Spleen (tissue), 11 donors: ENCODE measurements at regions not wholly inside any gene's neighbourhood (a gene's known extent, or its start where the extent isn't known, plus 50 kb on each side); places are given as distances from the start of the nearest gene placed in this dataset.

Source experiments
- DNase-seq: peaks from one replicate; pipeline ENCODE4 v3.0.0-alpha.2; 2020
- H3K27ac ChIP-seq, 8 donors: fragments of 200-600 bp; sonication (generic) in 7 of 8; 1 replicate in 4 of 8; 2 replicates in 4 of 8; pipeline versions ENCODE4 v1.5.0 to v1.8.0; 2016 to 2021; ENCODE audit warnings: inconsistent platforms in 4 of 8, mild to moderate bottlenecking in 4 of 8, moderate library complexity in 1 of 8
- H3K27me3 ChIP-seq, 7 donors: fragments of 200-600 bp; sonication (generic) in 6 of 7; replicated peaks in 1 of 7; 1 replicate in 4 of 7; 2 replicates in 3 of 7; pipeline versions ENCODE4 v1.5.0 to v1.8.0; 2016 to 2021; ENCODE audit warnings: inconsistent platforms in 3 of 7, mild to moderate bottlenecking in 1 of 7
- H3K36me3 ChIP-seq, 6 donors: fragments of 200-600 bp; sonication (generic) in 5 of 6; 1 replicate in 4 of 6; 2 replicates in 2 of 6; pipeline versions ENCODE4 v1.5.0 to v1.8.0; 2016 to 2021; ENCODE audit warnings: inconsistent platforms in 2 of 6
- H3K4me1 ChIP-seq, 6 donors: fragments of 200-600 bp; sonication (generic) in 5 of 6; 1 replicate in 3 of 6; 2 replicates in 3 of 6; pipeline versions ENCODE4 v1.5.0 to v1.8.0; 2016 to 2021; ENCODE audit warnings: inconsistent platforms in 3 of 6
- H3K4me3 ChIP-seq, 8 donors: fragments of 200-600 bp; sonication (generic) in 7 of 8; 1 replicate in 4 of 8; 2 replicates in 4 of 8; pipeline versions ENCODE4 v1.5.0 to v1.8.0; 2016 to 2021; ENCODE audit warnings: inconsistent platforms in 4 of 8, mild to moderate bottlenecking in 4 of 8, moderate library complexity in 2 of 8
- H3K9me3 ChIP-seq, 8 donors: fragments of 200-600 bp; sonication (generic) in 7 of 8; 1 replicate in 4 of 8; 2 replicates in 4 of 8; pipeline versions ENCODE4 v1.5.0 to v1.8.0; 2016 to 2021; ENCODE audit warnings: inconsistent platforms in 4 of 8
- POLR2A ChIP-seq, 3 donors: fragments of 450-650 bp; IDR thresholded peaks; one replicate each; pipeline ENCODE4 v1.5.1; 2017; ENCODE audit warnings: antibody characterized with exemption in 3 of 3, mild to moderate bottlenecking in 1 of 3
- POLR2AphosphoS5 ChIP-seq, 3 donors: sonication (generic); formaldehyde crosslinking; IDR thresholded peaks; one replicate each; pipeline ENCODE4 v1.5.1; 2017; ENCODE audit warnings: antibody characterized with exemption in 3 of 3
- WGBS, 5 donors: extraction: QIAGEN DNeasy Blood & Tissue Kit in 3 of 5; methylation state at CpG; one replicate each; pipeline versions ENCODE4 v1.1.5 to v1.1.7; 2013 to 2018; 5-methylcytosine and 5-hydroxymethylcytosine counted together
- intact Hi-C: fragments of 100-400 bp; cut with DNase I; formaldehyde crosslinking; loops from one replicate; pipeline ENCODE4 v1.15.0; 2023; ENCODE audit warnings: low total_unique reads
- TF ChIP-seq, protein P1 (sequence below), 11 experiments: fragments of 200-600 bp in 7 of 11; fragments of 450-650 bp in 4 of 11; sonication (generic) in 4 of 11; IDR thresholded peaks in 8 of 11; conservative IDR thresholded peaks in 3 of 11; 1 replicate in 7 of 11; 2 replicates in 4 of 11; pipeline versions ENCODE4 v1.4.0 to v1.8.0; 2016 to 2021; ENCODE audit warnings: antibody characterized with exemption in 11 of 11, inconsistent platforms in 4 of 11, mild to moderate bottlenecking in 1 of 11
- donor health status: healthy with polysubstance abuse.
- donor health status: DM: no; HTN: no; CAD: no; lungs with moderate emphysema.
- donor health status: DM: no; HTN: no; CAD: no.
- donor health status: Bipolar disorder and iron deficiency.
- donor health status: healthy.
- donor health status: DM: no; HTN: no; CAD: no.
- donor health status: DM: yes; HTN: yes; CAD: no.

DNA sequence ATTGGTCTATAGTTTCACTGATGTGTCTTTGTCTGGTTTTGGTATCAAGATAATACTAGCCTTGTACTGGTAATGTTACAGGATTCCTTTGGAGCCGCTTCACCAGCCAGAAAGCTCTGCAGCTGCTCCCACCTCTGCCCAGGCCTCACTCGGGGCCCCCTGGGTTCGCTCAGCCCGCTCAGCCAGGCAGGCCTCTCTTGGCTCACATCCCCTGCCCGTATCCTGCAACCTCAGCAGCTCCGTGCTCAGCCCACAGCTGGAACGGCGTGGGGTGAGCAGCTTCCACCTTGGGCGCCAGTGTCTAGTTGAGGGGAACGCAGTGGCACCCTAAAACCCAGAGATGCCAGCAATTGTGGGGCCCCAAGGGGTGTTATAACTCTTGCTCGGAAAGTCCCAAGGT lies 429.7 kb upstream of the ROBO2 start:
- no peaks in the 10 kb centered on the region for H3K27me3 ChIP-seq
- intact Hi-C loops = no loop called here
- 82 to 94% (median 88%) methylated on average over 5 to 11 of the region's 11 CpGs for WGBS, 5 donors
- H3K4me3 ChIP-seq = no peak overlapping the region
- no peak overlapping the region for H3K27ac ChIP-seq
- H3K36me3 ChIP-seq = no peaks in the 10 kb centered on the region
- no peak for DNase-seq
- TF ChIP-seq POLR2A (IDR thresholded peaks at IDR 0.05) (no peak), POLR2AphosphoS5 (IDR thresholded peaks at IDR 0.05) (no peak)
- TF ChIP-seq, protein P1, sequence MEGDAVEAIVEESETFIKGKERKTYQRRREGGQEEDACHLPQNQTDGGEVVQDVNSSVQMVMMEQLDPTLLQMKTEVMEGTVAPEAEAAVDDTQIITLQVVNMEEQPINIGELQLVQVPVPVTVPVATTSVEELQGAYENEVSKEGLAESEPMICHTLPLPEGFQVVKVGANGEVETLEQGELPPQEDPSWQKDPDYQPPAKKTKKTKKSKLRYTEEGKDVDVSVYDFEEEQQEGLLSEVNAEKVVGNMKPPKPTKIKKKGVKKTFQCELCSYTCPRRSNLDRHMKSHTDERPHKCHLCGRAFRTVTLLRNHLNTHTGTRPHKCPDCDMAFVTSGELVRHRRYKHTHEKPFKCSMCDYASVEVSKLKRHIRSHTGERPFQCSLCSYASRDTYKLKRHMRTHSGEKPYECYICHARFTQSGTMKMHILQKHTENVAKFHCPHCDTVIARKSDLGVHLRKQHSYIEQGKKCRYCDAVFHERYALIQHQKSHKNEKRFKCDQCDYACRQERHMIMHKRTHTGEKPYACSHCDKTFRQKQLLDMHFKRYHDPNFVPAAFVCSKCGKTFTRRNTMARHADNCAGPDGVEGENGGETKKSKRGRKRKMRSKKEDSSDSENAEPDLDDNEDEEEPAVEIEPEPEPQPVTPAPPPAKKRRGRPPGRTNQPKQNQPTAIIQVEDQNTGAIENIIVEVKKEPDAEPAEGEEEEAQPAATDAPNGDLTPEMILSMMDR (IDR thresholded peaks at IDR 0.05 in 8 of 11, conservative IDR thresholded peaks at IDR 0.05 in 3 of 11) = no peak
- peaks cover 0 to 37% (median 7%) of the 10 kb centered on the region in 8 donors for H3K9me3 ChIP-seq
- no peaks in the 10 kb centered on the region for H3K4me1 ChIP-seq

DNA sequence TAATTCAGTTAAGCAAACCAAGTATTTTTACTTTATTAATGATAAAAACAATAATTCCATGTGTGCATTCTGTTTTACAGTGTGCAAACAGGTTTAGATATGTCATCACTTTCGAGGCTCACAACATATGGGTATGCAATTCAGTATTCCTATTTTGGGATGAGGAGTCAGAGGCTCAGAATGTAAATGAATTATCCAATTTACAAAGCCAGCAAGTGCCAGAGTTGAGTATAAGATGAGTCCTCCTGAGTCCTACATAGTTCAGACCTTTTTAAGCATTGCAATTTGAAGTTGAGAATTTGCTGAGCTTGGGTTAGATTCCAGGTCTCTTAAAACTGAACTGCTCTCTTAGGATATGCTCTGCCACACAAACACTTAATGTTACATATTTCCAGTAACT lies 424.2 kb upstream of the ROBO2 start:
- intact Hi-C loops = no loop called here
- 56 to 83% (median 67%) methylated on average over 1 of the region's 1 CpG for WGBS, 5 donors

DNA sequence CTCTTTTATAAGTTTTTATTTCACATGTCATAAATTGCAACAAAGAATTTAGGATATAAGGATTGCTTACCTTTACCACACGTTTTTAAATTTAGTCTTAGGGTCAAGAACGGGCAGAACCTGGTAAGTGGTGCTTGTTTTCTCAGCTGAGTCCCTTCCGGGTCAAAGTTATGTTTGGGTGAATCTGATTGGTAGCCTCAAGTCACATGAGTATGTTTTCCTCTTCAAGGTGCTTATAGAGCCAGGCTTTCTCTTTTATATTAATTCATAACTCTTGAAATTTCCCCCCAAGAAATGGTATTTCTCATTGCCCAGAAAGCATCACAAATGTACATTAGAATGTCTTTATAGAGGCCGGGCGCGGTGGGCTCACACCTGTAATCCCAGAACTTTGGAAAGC lies 415.7 kb upstream of the ROBO2 start:
- 80 to 88% (median 82%) methylated on average over 6 of the region's 6 CpGs for WGBS, 5 donors
- intact Hi-C loops = no loop called here
- H3K4me3 ChIP-seq = no peak overlapping the region

More for the DNA sequence above, 424.2 kb upstream of the ROBO2 start:
- peaks cover 0 to 12% (median 2%) of the 10 kb centered on the region in 8 donors for H3K9me3 ChIP-seq
- H3K4me3 ChIP-seq = no peak overlapping the region
- H3K27me3 ChIP-seq = no peaks in the 10 kb centered on the region
- TF ChIP-seq, protein P1 (IDR thresholded peaks at IDR 0.05 in 8 of 11, conservative IDR thresholded peaks at IDR 0.05 in 3 of 11) = no peak
- no peaks in the 10 kb centered on the region for H3K4me1 ChIP-seq
- no peaks in the 10 kb centered on the region for H3K36me3 ChIP-seq
- no peak overlapping the region for H3K27ac ChIP-seq
- no peak for DNase-seq

DNA sequence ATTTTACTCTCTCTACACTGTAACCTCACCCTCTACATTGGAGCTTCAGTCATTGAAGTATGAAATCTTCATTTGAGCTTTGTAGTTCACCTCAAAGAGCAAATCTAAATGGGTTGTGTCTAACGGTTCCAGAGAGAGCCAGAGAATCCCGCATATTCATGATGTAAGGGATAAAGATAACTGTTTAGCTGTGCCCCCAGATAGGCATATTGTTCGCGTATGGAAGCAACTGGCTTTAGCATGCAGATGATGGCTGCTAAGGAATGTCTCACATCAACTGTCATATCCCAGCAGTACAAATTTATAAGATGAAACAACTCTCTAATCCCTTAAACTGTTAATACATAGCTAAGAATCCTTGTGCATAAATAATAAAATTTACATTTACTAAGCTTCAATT lies 412.7 kb upstream of the ROBO2 start:
- no peak for DNase-seq
- H3K4me1 ChIP-seq = no peaks in the 10 kb centered on the region
- no peaks in the 10 kb centered on the region for H3K27me3 ChIP-seq
- H3K4me3 ChIP-seq = no peak overlapping the region
- intact Hi-C loops = no loop called here
- H3K27ac ChIP-seq = no peak overlapping the region
- H3K9me3 ChIP-seq = peaks cover 0 to 10% (median 0%) of the 10 kb centered on the region in 8 donors
- no peaks in the 10 kb centered on the region for H3K36me3 ChIP-seq
- TF ChIP-seq, protein P1 (IDR thresholded peaks at IDR 0.05 in 8 of 11, conservative IDR thresholded peaks at IDR 0.05 in 3 of 11) = no peak
- TF ChIP-seq POLR2AphosphoS5 (IDR thresholded peaks at IDR 0.05) (no peak), POLR2A (IDR thresholded peaks at IDR 0.05) (no peak)
- WGBS, 5 donors = 64 to 81% (median 77%) methylated on average over 4 of the region's 4 CpGs

More for the DNA sequence above, 415.7 kb upstream of the ROBO2 start:
- no peak for TF ChIP-seq POLR2AphosphoS5 (IDR thresholded peaks at IDR 0.05)
- no peak for TF ChIP-seq POLR2A (IDR thresholded peaks at IDR 0.05)
- TF ChIP-seq, protein P1 (IDR thresholded peaks at IDR 0.05 in 8 of 11, conservative IDR thresholded peaks at IDR 0.05 in 3 of 11) = no peak
- no peaks in the 10 kb centered on the region for H3K4me1 ChIP-seq
- no peaks in the 10 kb centered on the region for H3K27me3 ChIP-seq
- H3K27ac ChIP-seq = no peak overlapping the region
- no peaks in the 10 kb centered on the region for H3K36me3 ChIP-seq
- DNase-seq = no peak
- H3K9me3 ChIP-seq = peaks cover 0 to 13% (median 0%) of the 10 kb centered on the region in 8 donors
